ENCODE measurements at regions not wholly inside any gene's neighbourhood (a gene's known extent, or its start where the extent isn't known, plus 50 kb on each side); places are given as distances from the start of the nearest gene placed in this dataset.

DNA sequence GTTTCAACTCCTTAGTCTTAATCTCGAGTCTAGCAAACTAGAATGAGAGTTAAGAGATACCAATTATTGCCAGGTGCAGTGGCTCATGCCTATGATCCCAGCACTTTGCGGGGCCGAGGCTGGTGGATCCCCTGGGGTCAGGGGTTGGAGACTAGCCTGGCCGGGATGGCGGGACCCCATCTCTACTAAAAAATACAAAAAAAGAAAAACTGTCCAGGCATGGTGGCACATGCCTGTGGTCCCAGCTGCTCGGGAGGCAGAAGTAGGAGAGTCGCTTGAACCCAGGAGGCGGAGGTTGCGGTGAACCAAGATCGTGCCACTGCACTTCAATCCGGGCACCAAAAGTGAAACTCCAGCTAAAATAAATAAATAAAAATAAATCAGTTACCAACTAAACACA, 1119.5 kb upstream of the ATXN8OS start:
- H3K4me3 Mint-ChIP-seq = no peak overlapping the region
- DNase-seq (ENCODE audit: low spot score) = no peak
- intact Hi-C loops (cut with micrococcal nuclease) = no loop called here
- H3K27ac Mint-ChIP-seq = no peak overlapping the region
- no peaks in the 10 kb centered on the region for H3K36me3 Mint-ChIP-seq (ENCODE audit: low read depth)
- no peaks in the 10 kb centered on the region for H3K27me3 Mint-ChIP-seq (ENCODE audit: insufficient read depth)
- H3K9me3 Mint-ChIP-seq = peaks cover 11% of the 10 kb centered on the region
- no peaks in the 10 kb centered on the region for H3K4me1 Mint-ChIP-seq (ENCODE audit: low read depth)

DNA sequence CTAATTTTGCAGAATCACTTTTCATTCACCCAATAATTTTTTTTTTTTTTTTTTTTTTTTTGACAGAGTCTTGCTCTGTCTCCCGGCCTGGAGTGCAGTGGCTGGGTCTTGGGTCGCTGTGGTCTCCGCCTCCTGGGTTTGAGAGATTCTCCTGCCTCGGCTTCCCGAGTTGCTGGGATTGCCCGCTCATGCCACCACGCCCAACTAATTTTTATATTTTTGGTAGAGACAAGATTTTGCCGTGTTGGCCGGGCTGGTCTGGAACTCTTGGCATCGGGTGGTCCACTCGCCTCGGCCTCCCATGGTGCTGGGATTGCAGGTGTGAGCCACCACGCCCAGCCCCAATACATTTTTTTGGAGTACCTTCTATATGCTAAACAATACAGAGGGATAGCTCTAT, 1120.0 kb upstream of the ATXN8OS start:
- intact Hi-C loops (cut with micrococcal nuclease) = no loop called here
- no peak overlapping the region for H3K27ac Mint-ChIP-seq
- H3K4me1 Mint-ChIP-seq (ENCODE audit: low read depth) = no peaks in the 10 kb centered on the region
- H3K36me3 Mint-ChIP-seq (ENCODE audit: low read depth) = no peaks in the 10 kb centered on the region
- H3K27me3 Mint-ChIP-seq (ENCODE audit: insufficient read depth) = no peaks in the 10 kb centered on the region
- DNase-seq (ENCODE audit: low spot score) = no peak
- peaks cover 11% of the 10 kb centered on the region for H3K9me3 Mint-ChIP-seq
- no peak overlapping the region for H3K4me3 Mint-ChIP-seq

DNA sequence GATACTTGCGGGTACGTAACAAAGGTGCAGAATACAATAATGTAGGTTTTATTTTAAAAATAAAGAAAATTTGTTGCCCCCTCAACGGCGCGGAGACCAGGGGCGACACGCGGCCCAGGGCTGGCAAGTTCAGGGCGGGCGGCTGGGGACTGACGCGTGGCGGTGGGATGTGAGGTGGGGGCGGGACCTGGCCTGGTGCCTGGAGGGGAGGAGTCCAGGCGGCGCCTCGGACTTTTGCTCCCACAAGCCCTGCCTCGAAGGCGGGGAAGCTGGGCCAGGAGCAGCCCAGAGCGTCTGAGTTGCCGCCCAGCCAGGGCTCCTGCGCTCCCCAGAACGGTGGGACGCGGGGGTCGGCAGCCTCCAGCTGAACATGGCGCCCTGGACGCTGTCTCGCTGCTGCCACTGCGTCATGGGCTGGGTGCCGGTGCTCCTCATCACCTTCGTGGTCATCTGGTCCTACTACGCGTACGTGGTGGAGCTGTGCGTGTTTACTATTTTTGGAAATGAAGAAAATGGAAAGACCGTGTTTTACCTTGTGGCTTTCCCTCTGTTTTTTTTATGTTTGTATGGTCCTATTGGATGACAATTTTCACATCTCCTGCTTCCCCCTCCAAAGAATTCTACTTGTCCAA, 1122.8 kb upstream of the ATXN8OS start:
- intact Hi-C loops (cut with micrococcal nuclease) = no loop called here
- DNase-seq (ENCODE audit: low spot score) = no peak
- Mint-ChIP-seq H3K27ac (no peak overlapping the region), H3K27me3 (ENCODE audit: insufficient read depth) (no peaks in the 10 kb centered on the region), H3K4me1 (ENCODE audit: low read depth) (no peaks in the 10 kb centered on the region), H3K4me3 (no peak overlapping the region), H3K36me3 (ENCODE audit: low read depth) (no peaks in the 10 kb centered on the region), H3K9me3 (peaks cover 17% of the 10 kb centered on the region)

DNA sequence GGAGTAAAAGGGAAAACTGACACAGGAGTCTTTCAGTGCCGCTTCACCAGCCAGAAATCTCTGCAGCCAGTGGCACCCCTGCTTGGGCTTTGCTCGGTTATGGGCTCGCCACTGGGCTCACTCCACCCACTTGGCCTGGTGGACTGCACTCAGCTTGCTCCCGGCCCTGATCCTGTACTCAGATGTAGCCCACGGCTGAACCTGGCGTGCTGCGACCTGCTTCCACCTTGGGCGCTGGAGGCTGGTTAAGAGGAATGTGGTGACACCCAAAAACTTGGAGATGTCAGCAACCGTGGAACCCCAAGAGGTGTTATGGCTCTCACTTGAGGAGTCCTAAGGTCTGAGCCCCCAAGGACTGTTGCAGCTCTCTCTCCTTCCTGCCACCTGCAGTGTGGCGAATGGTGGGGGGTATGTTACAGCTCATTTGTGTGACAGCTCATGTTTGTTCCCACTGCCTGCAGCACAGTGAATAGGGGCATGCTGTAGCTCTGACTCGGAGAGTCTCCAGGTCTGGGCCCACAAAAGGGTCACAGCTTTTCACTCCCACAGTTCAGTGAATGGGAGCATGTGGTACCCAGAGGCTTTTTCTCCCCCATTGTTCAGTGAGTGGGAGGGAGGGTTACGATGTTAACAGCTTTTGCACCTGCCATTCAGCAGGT, 1124.5 kb upstream of the ATXN8OS start:
- Mint-ChIP-seq H3K27ac (no peak overlapping the region), H3K9me3 (peaks cover 20% of the 10 kb centered on the region), H3K27me3 (ENCODE audit: insufficient read depth) (no peaks in the 10 kb centered on the region), H3K4me1 (ENCODE audit: low read depth) (no peaks in the 10 kb centered on the region), H3K4me3 (no peak overlapping the region), H3K36me3 (ENCODE audit: low read depth) (no peaks in the 10 kb centered on the region)
- DNase-seq (ENCODE audit: low spot score) = no peak
- intact Hi-C loops (cut with micrococcal nuclease) = no loop called here

DNA sequence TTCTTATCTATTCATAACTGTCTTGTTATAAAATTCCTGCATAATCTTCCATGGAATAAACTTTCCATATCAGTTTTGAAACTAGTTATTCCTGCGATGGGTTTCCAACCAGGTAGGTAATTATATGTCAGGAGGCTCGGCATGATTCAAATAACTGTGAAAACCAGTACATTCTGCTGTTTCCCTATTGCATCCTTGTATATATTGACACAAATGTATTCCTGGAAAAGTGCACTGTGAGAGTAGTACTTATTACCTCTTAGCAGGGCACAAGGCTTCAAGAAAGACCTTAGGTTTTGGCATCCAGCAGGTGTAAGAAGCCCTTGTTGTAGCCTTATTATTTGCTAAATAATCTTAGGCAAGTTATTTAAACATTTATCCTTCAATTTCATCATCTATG, 1131.3 kb upstream of the ATXN8OS start:
- H3K4me3 Mint-ChIP-seq = no peak overlapping the region
- no peaks in the 10 kb centered on the region for H3K4me1 Mint-ChIP-seq (ENCODE audit: low read depth)
- H3K36me3 Mint-ChIP-seq (ENCODE audit: low read depth) = no peaks in the 10 kb centered on the region

DNA sequence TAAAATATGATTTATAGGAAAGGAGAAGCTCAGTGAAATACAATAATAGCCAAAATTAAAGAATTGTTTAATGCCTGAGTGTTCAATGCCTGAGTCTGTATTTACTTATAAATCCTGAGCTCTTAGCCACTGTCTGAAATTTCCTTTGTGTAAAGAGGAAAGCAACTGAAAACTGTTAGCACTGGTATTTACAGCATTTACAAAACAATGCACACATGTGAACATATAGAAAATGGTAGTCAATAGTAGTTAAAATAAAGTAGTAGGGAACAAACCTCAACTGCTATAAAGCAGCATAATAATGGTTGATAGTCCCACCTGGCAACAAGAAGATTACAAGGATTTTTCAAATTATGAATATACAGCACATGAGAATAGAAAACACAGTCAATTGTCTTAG, 1137.1 kb upstream of the ATXN8OS start:
- Mint-ChIP-seq H3K27ac (no peak overlapping the region), H3K4me1 (ENCODE audit: low read depth) (no peaks in the 10 kb centered on the region), H3K9me3 (no peaks in the 10 kb centered on the region), H3K27me3 (ENCODE audit: insufficient read depth) (no peaks in the 10 kb centered on the region), H3K36me3 (ENCODE audit: low read depth) (no peaks in the 10 kb centered on the region), H3K4me3 (no peak overlapping the region)
- intact Hi-C loops (cut with micrococcal nuclease) = no loop called here
- DNase-seq (ENCODE audit: low spot score) = no peak

More for the DNA sequence above, 1131.3 kb upstream of the ATXN8OS start:
- no peak overlapping the region for H3K27ac Mint-ChIP-seq
- no peak for DNase-seq (ENCODE audit: low spot score)
- intact Hi-C loops (cut with micrococcal nuclease) = no loop called here
- peaks cover 10% of the 10 kb centered on the region for H3K9me3 Mint-ChIP-seq
- H3K27me3 Mint-ChIP-seq (ENCODE audit: insufficient read depth) = no peaks in the 10 kb centered on the region

DNA sequence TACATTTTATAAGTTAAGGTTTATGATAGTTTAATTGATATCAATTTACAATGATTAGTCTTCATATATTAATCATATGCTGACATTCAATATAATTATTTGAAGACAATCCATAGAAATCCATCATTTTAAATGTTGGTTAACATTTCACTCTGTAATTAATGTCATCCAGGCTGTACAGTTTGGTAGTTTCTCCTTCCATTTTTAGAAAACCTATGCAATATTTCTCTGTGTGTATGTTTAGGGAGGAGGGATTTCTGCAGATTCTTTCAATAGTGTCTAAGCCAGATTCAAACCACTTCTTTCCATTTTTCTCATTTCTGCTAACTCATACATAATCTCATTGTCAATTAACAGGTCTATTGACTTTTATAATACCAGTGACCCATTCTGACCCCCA, 1159.0 kb upstream of the ATXN8OS start:
- DNase-seq (ENCODE audit: low spot score) = no peak

DNA sequence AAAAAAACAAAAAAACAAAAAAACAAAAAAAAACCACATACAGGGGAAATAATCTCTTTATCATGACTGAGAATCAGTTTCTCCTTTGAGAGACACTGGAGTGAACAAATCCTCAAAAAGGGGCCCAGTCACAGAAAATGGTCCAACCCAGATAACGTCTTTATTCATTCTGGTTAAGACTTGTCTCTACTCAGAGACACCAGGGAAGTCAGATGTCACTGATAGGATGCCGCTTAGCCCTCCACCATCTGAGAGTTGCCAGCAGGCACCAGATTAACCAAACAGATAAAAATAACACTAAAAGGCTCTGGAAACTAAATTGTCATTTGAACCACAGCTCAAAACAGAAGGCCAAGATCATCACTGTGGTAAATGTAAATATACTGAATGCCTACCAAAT, 1163.4 kb upstream of the ATXN8OS start:
- Mint-ChIP-seq H3K9me3 (peaks cover 37% of the 10 kb centered on the region), H3K36me3 (ENCODE audit: low read depth) (no peaks in the 10 kb centered on the region), H3K4me1 (ENCODE audit: low read depth) (no peaks in the 10 kb centered on the region), H3K27me3 (ENCODE audit: insufficient read depth) (no peaks in the 10 kb centered on the region), H3K4me3 (no peak overlapping the region), H3K27ac (no peak overlapping the region)
- intact Hi-C loops (cut with micrococcal nuclease) = no loop called here
- no peak for DNase-seq (ENCODE audit: low spot score)

More for the DNA sequence above, 1159.0 kb upstream of the ATXN8OS start:
- Mint-ChIP-seq H3K9me3 (peaks cover 17% of the 10 kb centered on the region), H3K27me3 (ENCODE audit: insufficient read depth) (no peaks in the 10 kb centered on the region), H3K4me1 (ENCODE audit: low read depth) (no peaks in the 10 kb centered on the region), H3K36me3 (ENCODE audit: low read depth) (no peaks in the 10 kb centered on the region), H3K27ac (no peak overlapping the region), H3K4me3 (no peak overlapping the region)
- intact Hi-C loops (cut with micrococcal nuclease) = no loop called here

DNA sequence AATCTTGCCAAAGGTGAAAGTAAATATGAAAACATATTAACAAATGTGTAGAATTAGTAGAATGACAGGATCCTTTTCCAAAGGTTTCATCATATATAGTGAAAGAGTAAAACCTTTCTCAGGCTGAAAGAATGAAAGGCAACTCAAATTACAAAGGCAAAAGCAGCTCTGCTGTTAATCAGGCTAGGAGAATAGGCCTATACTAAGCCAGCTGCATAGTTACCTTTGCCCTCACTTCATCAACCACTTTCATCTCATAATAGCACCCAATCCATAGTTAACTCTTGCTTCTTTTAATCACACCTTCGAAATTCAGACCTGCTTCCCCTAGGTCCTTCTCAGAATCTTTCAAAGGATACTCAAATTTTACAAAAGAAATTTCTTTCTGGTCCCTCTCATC, 1167.6 kb upstream of the ATXN8OS start:
- H3K4me3 Mint-ChIP-seq = no peak overlapping the region

DNA sequence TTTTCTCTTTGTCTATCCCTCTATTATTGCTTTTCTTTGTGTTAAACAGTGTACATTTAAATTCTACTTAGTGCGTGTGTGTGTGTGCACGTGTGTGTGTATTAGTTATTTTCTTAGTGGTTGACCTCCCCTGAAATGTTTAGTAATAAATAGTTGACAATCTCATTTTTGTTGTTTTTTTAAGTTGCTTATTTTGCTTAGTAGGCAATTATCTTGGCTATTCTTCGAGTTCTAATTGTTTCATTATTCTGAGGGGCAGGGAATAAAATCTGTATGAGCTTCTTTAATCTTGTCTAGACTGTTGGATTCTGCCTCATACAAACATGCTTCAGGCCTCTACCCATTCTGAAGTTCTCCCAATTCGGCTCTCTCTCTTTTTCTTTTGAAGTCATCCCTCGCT, 1169.0 kb upstream of the ATXN8OS start:
- Mint-ChIP-seq H3K4me1 (ENCODE audit: low read depth) (no peaks in the 10 kb centered on the region), H3K27ac (no peak overlapping the region), H3K36me3 (ENCODE audit: low read depth) (no peaks in the 10 kb centered on the region), H3K9me3 (peaks cover 34% of the 10 kb centered on the region), H3K27me3 (ENCODE audit: insufficient read depth) (no peaks in the 10 kb centered on the region), H3K4me3 (no peak overlapping the region)
- intact Hi-C loops (cut with micrococcal nuclease) = no loop called here
- no peak for DNase-seq (ENCODE audit: low spot score)

More for the DNA sequence above, 1167.6 kb upstream of the ATXN8OS start:
- H3K27me3 Mint-ChIP-seq (ENCODE audit: insufficient read depth) = no peaks in the 10 kb centered on the region
- no peak for DNase-seq (ENCODE audit: low spot score)
- H3K4me1 Mint-ChIP-seq (ENCODE audit: low read depth) = no peaks in the 10 kb centered on the region
- intact Hi-C loops (cut with micrococcal nuclease) = no loop called here
- no peak overlapping the region for H3K27ac Mint-ChIP-seq
- H3K36me3 Mint-ChIP-seq (ENCODE audit: low read depth) = no peaks in the 10 kb centered on the region
- H3K9me3 Mint-ChIP-seq = peaks cover 37% of the 10 kb centered on the region

DNA sequence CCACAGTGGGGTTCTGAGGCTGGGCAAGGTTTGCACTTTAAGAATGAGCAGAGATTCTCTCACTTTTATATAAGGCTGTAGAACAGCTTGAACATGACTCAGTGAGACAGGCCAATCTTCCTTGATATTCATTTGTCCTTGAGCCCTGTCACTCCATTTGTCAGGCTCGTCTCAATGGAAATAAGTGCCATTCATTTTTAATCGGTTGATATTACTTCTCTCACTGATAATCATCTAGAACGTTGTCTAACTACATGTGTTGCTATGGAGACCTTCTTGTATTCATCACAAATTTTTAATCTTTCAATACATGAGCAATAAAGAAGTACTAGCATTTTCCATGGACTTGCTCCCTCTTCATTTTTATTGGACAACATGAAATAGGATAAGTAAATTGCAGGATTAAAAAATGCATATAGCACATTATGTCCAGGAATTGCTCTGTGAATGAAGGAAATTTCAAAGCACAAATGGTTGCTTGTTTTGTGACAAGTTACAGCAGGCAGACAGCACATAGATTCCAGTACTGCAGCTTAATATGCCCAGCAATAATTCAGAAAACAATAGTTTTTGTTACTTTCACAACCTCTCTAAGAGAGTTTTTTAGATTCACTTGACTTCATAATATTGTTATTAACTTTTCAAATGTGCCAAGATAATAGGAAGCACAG, 1178.4 kb upstream of the ATXN8OS start:
- no peak overlapping the region for H3K4me3 Mint-ChIP-seq
- no peak overlapping the region for H3K27ac Mint-ChIP-seq
- peaks cover 4% of the 10 kb centered on the region for H3K9me3 Mint-ChIP-seq
- intact Hi-C loops (cut with micrococcal nuclease) = no loop called here
- no peaks in the 10 kb centered on the region for H3K27me3 Mint-ChIP-seq (ENCODE audit: insufficient read depth)
- H3K36me3 Mint-ChIP-seq (ENCODE audit: low read depth) = no peaks in the 10 kb centered on the region
- H3K4me1 Mint-ChIP-seq (ENCODE audit: low read depth) = no peaks in the 10 kb centered on the region
- DNase-seq (ENCODE audit: low spot score) = no peak

DNA sequence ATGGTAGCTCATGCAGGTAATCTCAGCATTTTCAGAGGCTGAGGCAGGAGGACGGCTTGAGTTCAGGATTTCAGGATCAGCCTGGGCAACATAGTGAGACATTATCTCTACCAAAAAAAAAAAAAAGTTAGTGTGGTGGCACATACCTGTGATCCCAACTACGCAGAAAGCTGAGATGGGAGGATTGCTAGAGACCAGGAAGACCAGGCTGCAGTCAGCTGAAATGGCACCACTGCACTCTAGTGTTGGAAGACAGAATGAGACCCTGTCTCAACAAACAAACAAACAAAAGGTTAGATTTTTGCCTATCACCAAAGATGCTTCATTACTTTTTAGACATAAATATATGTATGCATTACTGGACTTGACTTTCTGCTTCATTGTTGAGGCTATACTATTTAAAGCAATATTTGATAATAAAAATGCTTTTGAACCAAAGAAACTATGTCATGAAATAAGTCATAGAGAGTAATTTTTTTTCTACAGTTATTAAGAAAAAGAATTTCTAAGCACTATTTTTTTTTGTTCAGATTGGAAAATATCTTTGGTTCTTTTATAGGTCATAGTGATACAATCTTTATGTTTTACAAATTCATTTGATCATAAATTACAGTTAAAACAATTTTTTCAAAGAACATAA, 1180.1 kb upstream of the ATXN8OS start:
- Mint-ChIP-seq H3K4me1 (ENCODE audit: low read depth) (no peaks in the 10 kb centered on the region), H3K27me3 (ENCODE audit: insufficient read depth) (no peaks in the 10 kb centered on the region), H3K27ac (no peak overlapping the region), H3K36me3 (ENCODE audit: low read depth) (no peaks in the 10 kb centered on the region), H3K9me3 (peaks cover 4% of the 10 kb centered on the region), H3K4me3 (no peak overlapping the region)
- DNase-seq (ENCODE audit: low spot score) = no peak
- intact Hi-C loops (cut with micrococcal nuclease) = no loop called here

DNA sequence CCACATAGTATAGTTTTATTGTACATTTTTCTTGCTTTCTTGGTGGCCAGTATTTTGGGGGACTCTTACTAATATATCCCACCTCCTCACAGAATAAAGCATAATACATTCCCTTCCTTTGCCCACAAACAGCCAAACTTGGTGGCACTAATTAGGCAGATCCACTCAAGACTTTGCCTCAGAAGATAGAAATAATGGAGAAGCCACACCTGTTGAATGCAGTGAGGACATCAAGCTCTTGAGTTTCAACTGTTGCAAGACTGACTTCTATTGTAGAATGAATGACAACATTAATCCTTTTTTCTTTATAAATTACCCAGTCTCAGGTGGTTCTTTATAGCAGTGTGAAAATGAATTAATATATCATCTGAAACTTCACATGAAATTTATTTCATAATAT, 1183.6 kb upstream of the ATXN8OS start:
- Mint-ChIP-seq H3K4me1 (ENCODE audit: low read depth) (no peaks in the 10 kb centered on the region), H3K27me3 (ENCODE audit: insufficient read depth) (no peaks in the 10 kb centered on the region), H3K27ac (no peak overlapping the region), H3K9me3 (peaks cover 3% of the 10 kb centered on the region), H3K36me3 (ENCODE audit: low read depth) (no peaks in the 10 kb centered on the region), H3K4me3 (no peak overlapping the region)
- intact Hi-C loops (cut with micrococcal nuclease) = no loop called here
- no peak for DNase-seq (ENCODE audit: low spot score)

Measured in activated T-helper 1 cell treated with anti-CD3 and anti-CD28 coated beads, Interleukin-12 subunit alpha, Interleukin-12 subunit beta, Interleukin-2, Interleukin-4 antibody, amounts not matched to agents 30 ng/mL and 10 ng/mL and 1 ng/mL, durations not matched to agents 14 hours and 24 hours and 36 hours (primary cell).